AG08396 (cell line): ENCODE measurements at regions not wholly inside any gene's neighbourhood (a gene's known extent, or its start where the extent isn't known, plus 50 kb on each side); places are given as distances from the start of the nearest gene placed in this dataset.
"Not testable (repeated sequence)": the region's sequence is repeated elsewhere in the genome, so short reads cannot be mapped to it uniquely, and the experiment has no call there.

ENCODE experiments used
- DNase-seq: peaks from one replicate; pipeline ENCODE4 v3.0.0; 2012; ENCODE audit warnings: low spot score, mixed read lengths

GRCh38 chr3:89533275-89533674 is 425.9 kb downstream of the EPHA3 start:
- DNase-seq, result no peak

GRCh38 chr3:89554587-89554986 is 447.2 kb downstream of the EPHA3 start:
- DNase-seq, result not testable (repeated sequence)

GRCh38 chr3:89558711-89559110 is 451.3 kb downstream of the EPHA3 start:
- no peak for DNase-seq

- DNase-seq, result no peak
Observed at GRCh38 chr3:89560568-89560967, 453.1 kb downstream of the EPHA3 start.

- no peak for DNase-seq
Observed at GRCh38 chr3:89562373-89562772, 455.0 kb downstream of the EPHA3 start.

GRCh38 chr3:89565098-89565497 is 457.7 kb downstream of the EPHA3 start:
- no peak for DNase-seq

GRCh38 chr3:89570465-89570864 is 463.0 kb downstream of the EPHA3 start:
- DNase-seq, result no peak

- DNase-seq, result no peak
Observed at GRCh38 chr3:89571298-89571697, 463.9 kb downstream of the EPHA3 start.

- no peak for DNase-seq
Observed at GRCh38 chr3:89571707-89572106, 464.3 kb downstream of the EPHA3 start.

- no peak for DNase-seq
Observed at GRCh38 chr3:89572261-89572660, 464.8 kb downstream of the EPHA3 start.

- no peak for DNase-seq
Observed at GRCh38 chr3:89576417-89576816, 469.0 kb downstream of the EPHA3 start.

GRCh38 chr3:89577637-89578530 is 470.5 kb downstream of the EPHA3 start:
- no peak for DNase-seq

GRCh38 chr3:89580859-89581258 is 473.4 kb downstream of the EPHA3 start:
- DNase-seq, result no peak

GRCh38 chr3:89584398-89584797 is 477.0 kb downstream of the EPHA3 start:
- DNase-seq, result no peak

- no peak for DNase-seq
Observed at GRCh38 chr3:89586256-89586655, 478.8 kb downstream of the EPHA3 start.

GRCh38 chr3:89586676-89587075 is 479.3 kb downstream of the EPHA3 start:
- no peak for DNase-seq

- no peak for DNase-seq
Observed at GRCh38 chr3:89606151-89606550, 498.7 kb downstream of the EPHA3 start.

- no peak for DNase-seq
Observed at GRCh38 chr3:89612027-89612426, 504.6 kb downstream of the EPHA3 start.

- no peak for DNase-seq
Observed at GRCh38 chr3:89613241-89613640, 505.8 kb downstream of the EPHA3 start.

GRCh38 chr3:89617706-89618105 is 510.3 kb downstream of the EPHA3 start:
- DNase-seq, result no peak

GRCh38 chr3:89619263-89619662 is 511.8 kb downstream of the EPHA3 start:
- no peak for DNase-seq

- DNase-seq, result no peak
Observed at GRCh38 chr3:89622063-89622700, 514.8 kb downstream of the EPHA3 start.

GRCh38 chr3:89624494-89624893 is 517.1 kb downstream of the EPHA3 start:
- no peak for DNase-seq

GRCh38 chr3:89625945-89626344 is 518.5 kb downstream of the EPHA3 start:
- no peak for DNase-seq
